22Rv1 (cell line): ENCODE measurements at regions not wholly inside any gene's neighbourhood (a gene's known extent, or its start where the extent isn't known, plus 50 kb on each side); places are given as distances from the start of the nearest gene placed in this dataset.

Source experiments
- ZFX ChIP-seq: fragments of 450-650 bp; IDR thresholded peaks from 2 replicates; pipeline ENCODE4 v1.6.1; 2017; ENCODE audit warnings: antibody characterized with exemption, borderline replicate concordance
- TF ChIP-seq, protein P1 (sequence below): fragments of 450-650 bp; IDR thresholded peaks from 2 replicates; pipeline ENCODE4 v1.5.1; 2017; ENCODE audit warnings: mild to moderate bottlenecking

DNA sequence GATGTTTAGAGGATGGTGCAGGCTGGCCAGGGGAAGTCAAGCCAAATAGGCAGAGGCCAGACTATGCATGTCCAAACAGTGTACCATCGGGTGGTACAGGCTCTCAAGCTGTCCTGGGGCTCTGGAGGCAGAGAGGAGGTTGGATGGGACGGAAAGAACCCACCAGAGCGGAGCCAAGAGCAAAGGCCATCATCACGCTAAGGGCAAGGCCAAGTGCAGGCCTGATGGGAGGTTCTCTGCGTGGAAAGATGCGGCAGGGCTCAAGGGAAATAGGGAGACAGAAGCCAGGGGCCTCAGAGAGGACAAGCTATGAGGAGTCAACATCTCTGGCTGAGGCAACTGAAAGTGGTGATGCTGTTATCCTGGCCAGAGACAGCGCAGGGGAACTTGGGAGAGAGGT is 102.7 kb downstream of the ASB7 start:
- TF ChIP-seq, protein P1, sequence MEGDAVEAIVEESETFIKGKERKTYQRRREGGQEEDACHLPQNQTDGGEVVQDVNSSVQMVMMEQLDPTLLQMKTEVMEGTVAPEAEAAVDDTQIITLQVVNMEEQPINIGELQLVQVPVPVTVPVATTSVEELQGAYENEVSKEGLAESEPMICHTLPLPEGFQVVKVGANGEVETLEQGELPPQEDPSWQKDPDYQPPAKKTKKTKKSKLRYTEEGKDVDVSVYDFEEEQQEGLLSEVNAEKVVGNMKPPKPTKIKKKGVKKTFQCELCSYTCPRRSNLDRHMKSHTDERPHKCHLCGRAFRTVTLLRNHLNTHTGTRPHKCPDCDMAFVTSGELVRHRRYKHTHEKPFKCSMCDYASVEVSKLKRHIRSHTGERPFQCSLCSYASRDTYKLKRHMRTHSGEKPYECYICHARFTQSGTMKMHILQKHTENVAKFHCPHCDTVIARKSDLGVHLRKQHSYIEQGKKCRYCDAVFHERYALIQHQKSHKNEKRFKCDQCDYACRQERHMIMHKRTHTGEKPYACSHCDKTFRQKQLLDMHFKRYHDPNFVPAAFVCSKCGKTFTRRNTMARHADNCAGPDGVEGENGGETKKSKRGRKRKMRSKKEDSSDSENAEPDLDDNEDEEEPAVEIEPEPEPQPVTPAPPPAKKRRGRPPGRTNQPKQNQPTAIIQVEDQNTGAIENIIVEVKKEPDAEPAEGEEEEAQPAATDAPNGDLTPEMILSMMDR, result no peak
- TF ChIP-seq ZFX, result no peak
